Kidney (tissue), 13 donors: ENCODE measurements at regions not wholly inside any gene's neighbourhood (a gene's known extent, or its start where the extent isn't known, plus 50 kb on each side); places are given as distances from the start of the nearest gene placed in this dataset.

Source experiments
- DNase-seq, 5 donors: peaks; one replicate each; pipeline ENCODE4 v3.0.0-alpha.2; 2013 to 2020
- FAIRE-seq: peaks from 2 replicates; lab custom pipeline; 2012; peaks lifted over from hg19 to GRCh38; lab: Jason Lieb, UNC
- H3K27ac ChIP-seq, 2 donors: one replicate each; pipeline ENCODE4 v1.7.0; 2013; ENCODE audit warnings: low read depth in 2 of 2, low read length in 2 of 2, inconsistent platforms in 1 of 2
- H3K27me3 ChIP-seq: one replicate; pipeline ENCODE4 v1.7.1; 2013; ENCODE audit warnings: low read length, inconsistent platforms; ENCODE audit not compliant: control insufficient read depth, insufficient read depth
- H3K36me3 ChIP-seq, 3 donors: one replicate each; pipeline versions ENCODE4 v1.7.0 to v1.7.1; 2013; ENCODE audit warnings: low read length in 3 of 3, control low read depth in 1 of 3, inconsistent platforms in 1 of 3; ENCODE audit not compliant: insufficient read depth in 3 of 3, control insufficient read depth in 2 of 3
- H3K4me1 ChIP-seq, 3 donors: one replicate each; pipeline versions ENCODE4 v1.7.0 to v1.7.1; 2013; ENCODE audit warnings: low read length in 3 of 3, inconsistent platforms in 1 of 3, low read depth in 1 of 3; ENCODE audit not compliant: control insufficient read depth in 2 of 3, insufficient read depth in 2 of 3
- H3K4me3 ChIP-seq, 3 donors: one replicate each; pipeline versions ENCODE4 v1.7.0 to v1.8.1; 2013; ENCODE audit warnings: low read length in 3 of 3, control low read depth in 1 of 3, inconsistent platforms in 1 of 3
- H3K9ac ChIP-seq, 3 donors: one replicate each; pipeline versions ENCODE4 v1.7.0 to v1.7.1; 2013; ENCODE audit warnings: low read length in 3 of 3, control low read depth in 1 of 3, inconsistent platforms in 1 of 3
- H3K9me3 ChIP-seq, 3 donors: one replicate each; pipeline versions ENCODE4 v1.7.0 to v1.7.1; 2013; ENCODE audit warnings: low read length in 3 of 3, control low read depth in 1 of 3, inconsistent platforms in 1 of 3; ENCODE audit not compliant: control insufficient read depth in 2 of 3, insufficient read depth in 1 of 3
- CTCF ChIP-seq: IDR thresholded peaks from 3 replicates; pipeline ENCODE4 v1.5.1; 2012; ENCODE audit warnings: mild to moderate bottlenecking, moderate library complexity, borderline replicate concordance; ENCODE audit not compliant: insufficient read depth; ENCODE audit errors: extremely low read depth
- intact Hi-C: fragments of 100-400 bp; cut with DNase I; formaldehyde crosslinking; loops from one replicate; pipeline ENCODE4 v1.11.1; 2022
- donor health status: control.
- donor health status: control.
- donor health status: control.
- donor health status: control.
- donor health status: control.
- donor health status: DM: yes; HTN: yes; CAD: no.
- donor health status: Normal renal cell carcinoma (clear cell type).

GRCh38 chr3:152713989-152714388 lies 120.9 kb upstream of the P2RY1 start:
- TF ChIP-seq CTCF: no peak
- Histone ChIP-seq H3K4me3 (no peak overlapping the region), H3K27ac (no peak overlapping the region), H3K4me1 (no peaks in the 10 kb centered on the region), H3K9ac (no peak overlapping the region), H3K27me3 (no peaks in the 10 kb centered on the region), H3K36me3 (no peaks in the 10 kb centered on the region), H3K9me3 (no peaks in the 10 kb centered on the region)
- DNase-seq (no peak), FAIRE-seq (no peak)
- intact Hi-C loops: no loop called here

GRCh38 chr3:152714507-152714906 lies 120.4 kb upstream of the P2RY1 start:
- TF ChIP-seq CTCF: no peak
- H3K9ac ChIP-seq: no peak overlapping the region
- no peak for FAIRE-seq
- no peaks in the 10 kb centered on the region for H3K27me3 ChIP-seq
- no peak for DNase-seq
- intact Hi-C loops: no loop called here
- no peaks in the 10 kb centered on the region for H3K36me3 ChIP-seq
- no peak overlapping the region for H3K27ac ChIP-seq
- H3K4me1 ChIP-seq: no peaks in the 10 kb centered on the region
- no peaks in the 10 kb centered on the region for H3K9me3 ChIP-seq
- H3K4me3 ChIP-seq: no peak overlapping the region

GRCh38 chr3:152717252-152717651 lies 117.7 kb upstream of the P2RY1 start:
- intact Hi-C loops: no loop called here
- Histone ChIP-seq H3K9me3 (no peaks in the 10 kb centered on the region), H3K27me3 (no peaks in the 10 kb centered on the region), H3K9ac (no peak overlapping the region), H3K4me1 (no peaks in the 10 kb centered on the region), H3K36me3 (no peaks in the 10 kb centered on the region), H3K4me3 (no peak overlapping the region), H3K27ac (no peak overlapping the region)
- FAIRE-seq: no peak
- no peak for TF ChIP-seq CTCF
- no peak for DNase-seq

GRCh38 chr3:152718810-152719209 lies 116.1 kb upstream of the P2RY1 start:
- no peak for FAIRE-seq
- no peak for TF ChIP-seq CTCF
- intact Hi-C loops: no loop called here

More at GRCh38 chr3:152718810-152719209, 116.1 kb upstream of the P2RY1 start:
- no peaks in the 10 kb centered on the region for H3K4me1 ChIP-seq
- H3K27ac ChIP-seq: no peak overlapping the region
- no peak overlapping the region for H3K4me3 ChIP-seq
- H3K9ac ChIP-seq: no peak overlapping the region
- H3K27me3 ChIP-seq: no peaks in the 10 kb centered on the region
- H3K36me3 ChIP-seq: no peaks in the 10 kb centered on the region
- no peaks in the 10 kb centered on the region for H3K9me3 ChIP-seq
- DNase-seq: no peak
